Loucy (cell line): ENCODE measurements at regions not wholly inside any gene's neighbourhood (a gene's known extent, or its start where the extent isn't known, plus 50 kb on each side); places are given as distances from the start of the nearest gene placed in this dataset.

Source experiments
- H2AFZ ChIP-seq: fragments of 200-600 bp; sonication (generic); 2 replicates; pipeline ENCODE4 v1.6.0; 2016; ENCODE audit warnings: antibody characterized with exemption, mild to moderate bottlenecking, low read length, moderate library complexity
- H3F3A ChIP-seq: fragments of 200-600 bp; 2 replicates; pipeline ENCODE4 v1.6.0; 2016; ENCODE audit warnings: antibody characterized with exemption, low read depth, mild to moderate bottlenecking
- H3K27me3 ChIP-seq: fragments of 200-600 bp; sonication (generic); 2 replicates; pipeline ENCODE4 v1.6.1; 2014; ENCODE audit warnings: low read length, mild to moderate bottlenecking; ENCODE audit not compliant: insufficient read depth, poor library complexity, severe bottlenecking
- H3K36me3 ChIP-seq: fragments of 200-600 bp; sonication (generic); 2 replicates; pipeline ENCODE4 v1.6.1; 2016; ENCODE audit warnings: low read length; ENCODE audit not compliant: insufficient read depth
- H3K4me1 ChIP-seq: fragments of 200-600 bp; sonication (generic); 2 replicates; pipeline ENCODE4 v1.5.1; 2014; ENCODE audit warnings: low read length, mild to moderate bottlenecking; ENCODE audit not compliant: insufficient read depth, poor library complexity, severe bottlenecking
- H3K4me2 ChIP-seq: fragments of 200-600 bp; sonication (generic); 2 replicates; pipeline ENCODE4 v1.6.0; 2014; ENCODE audit warnings: antibody characterized with exemption, low read length, low read depth, mild to moderate bottlenecking; ENCODE audit not compliant: poor library complexity, severe bottlenecking
- H3K4me3 ChIP-seq: fragments of 200-600 bp; sonication (generic); 2 replicates; pipeline ENCODE4 v1.5.1; 2014; ENCODE audit warnings: low read length, mild to moderate bottlenecking, mixed read lengths; ENCODE audit not compliant: poor library complexity, severe bottlenecking
- H3K79me2 ChIP-seq: fragments of 200-600 bp; sonication (generic); 2 replicates; pipeline ENCODE4 v1.6.1; 2014; ENCODE audit warnings: low read length; ENCODE audit not compliant: insufficient read depth
- H3K9ac ChIP-seq: fragments of 200-600 bp; sonication (generic); 2 replicates; pipeline ENCODE4 v1.6.0; 2014; ENCODE audit warnings: mild to moderate bottlenecking, low read depth, low read length, moderate library complexity; ENCODE audit not compliant: poor library complexity, severe bottlenecking
- H3K9me2 ChIP-seq: fragments of 200-600 bp; sonication (generic); replicated peaks from 2 replicates; pipeline ENCODE4 v1.6.1; 2016; ENCODE audit warnings: low read depth, low read length, mixed read lengths
- H3K9me3 ChIP-seq: fragments of 200-600 bp; sonication (generic); 2 replicates; pipeline ENCODE4 v1.6.1; 2014; ENCODE audit warnings: mild to moderate bottlenecking, antibody characterized with exemption, low read length, low read depth; ENCODE audit not compliant: insufficient read depth
- H4K20me1 ChIP-seq: fragments of 200-600 bp; sonication (generic); 2 replicates; pipeline ENCODE4 v1.6.0; 2014; ENCODE audit warnings: antibody characterized with exemption, low read length, mild to moderate bottlenecking; ENCODE audit not compliant: insufficient read depth, poor library complexity, severe bottlenecking
- EZH2phosphoT487 ChIP-seq: fragments of 200-600 bp; IDR thresholded peaks from 2 replicates; pipeline ENCODE4 v1.6.1; 2018; ENCODE audit warnings: antibody characterized with exemption, mild to moderate bottlenecking, moderate library complexity, borderline replicate concordance
- TF ChIP-seq, protein P1 (sequence below): fragments of 200-600 bp; sonication (generic); conservative IDR thresholded peaks from 2 replicates; pipeline ENCODE4 v1.5.1; 2014; ENCODE audit warnings: mild to moderate bottlenecking, antibody characterized with exemption, low read length

- no peaks in the 10 kb centered on the region for H3K4me1 ChIP-seq
- H3F3A ChIP-seq: no peaks in the 10 kb centered on the region
- H3K27me3 ChIP-seq: no peaks in the 10 kb centered on the region
- H3K4me2 ChIP-seq: no peak overlapping the region
- no peaks in the 10 kb centered on the region for H3K79me2 ChIP-seq
- no peaks in the 10 kb centered on the region; the same call in 1 of the 2 replicates for H3K9me3 ChIP-seq
- H4K20me1 ChIP-seq: no peaks in the 10 kb centered on the region
- no peaks in the 10 kb centered on the region for H3K36me3 ChIP-seq
- no peak overlapping the region for H3K9ac ChIP-seq
- no peak for TF ChIP-seq EZH2phosphoT487
- TF ChIP-seq, protein P1, sequence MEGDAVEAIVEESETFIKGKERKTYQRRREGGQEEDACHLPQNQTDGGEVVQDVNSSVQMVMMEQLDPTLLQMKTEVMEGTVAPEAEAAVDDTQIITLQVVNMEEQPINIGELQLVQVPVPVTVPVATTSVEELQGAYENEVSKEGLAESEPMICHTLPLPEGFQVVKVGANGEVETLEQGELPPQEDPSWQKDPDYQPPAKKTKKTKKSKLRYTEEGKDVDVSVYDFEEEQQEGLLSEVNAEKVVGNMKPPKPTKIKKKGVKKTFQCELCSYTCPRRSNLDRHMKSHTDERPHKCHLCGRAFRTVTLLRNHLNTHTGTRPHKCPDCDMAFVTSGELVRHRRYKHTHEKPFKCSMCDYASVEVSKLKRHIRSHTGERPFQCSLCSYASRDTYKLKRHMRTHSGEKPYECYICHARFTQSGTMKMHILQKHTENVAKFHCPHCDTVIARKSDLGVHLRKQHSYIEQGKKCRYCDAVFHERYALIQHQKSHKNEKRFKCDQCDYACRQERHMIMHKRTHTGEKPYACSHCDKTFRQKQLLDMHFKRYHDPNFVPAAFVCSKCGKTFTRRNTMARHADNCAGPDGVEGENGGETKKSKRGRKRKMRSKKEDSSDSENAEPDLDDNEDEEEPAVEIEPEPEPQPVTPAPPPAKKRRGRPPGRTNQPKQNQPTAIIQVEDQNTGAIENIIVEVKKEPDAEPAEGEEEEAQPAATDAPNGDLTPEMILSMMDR: no peak
- no peaks in the 10 kb centered on the region for H3K9me2 ChIP-seq
- H2AFZ ChIP-seq: no peak overlapping the region
- no peak overlapping the region for H3K4me3 ChIP-seq
These were observed 337.4 kb downstream of the NUAK1 start for GRCh38 chr12:105801351-105801750.

DNA sequence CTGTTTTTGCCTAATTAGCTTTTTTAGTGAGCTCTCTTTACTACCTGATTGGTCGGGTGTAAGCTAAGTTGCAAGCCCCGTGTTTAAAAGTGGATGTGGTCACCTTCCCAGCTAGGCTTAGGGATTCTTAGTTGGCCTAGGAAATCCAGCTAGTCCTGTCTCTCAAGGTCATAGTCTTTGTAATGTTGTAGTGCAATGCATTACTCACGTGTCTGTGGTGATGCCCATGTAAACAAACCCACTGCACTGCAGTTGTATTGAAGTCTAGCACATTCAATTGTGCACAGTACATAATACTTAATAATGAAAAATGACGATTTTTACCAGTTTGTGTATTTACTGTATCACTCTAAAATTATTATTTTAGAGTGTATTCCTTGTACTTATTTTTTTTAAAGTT, 335.5 kb downstream of the NUAK1 start:
- TF ChIP-seq, protein P1: no peak
- TF ChIP-seq EZH2phosphoT487: no peak

DNA sequence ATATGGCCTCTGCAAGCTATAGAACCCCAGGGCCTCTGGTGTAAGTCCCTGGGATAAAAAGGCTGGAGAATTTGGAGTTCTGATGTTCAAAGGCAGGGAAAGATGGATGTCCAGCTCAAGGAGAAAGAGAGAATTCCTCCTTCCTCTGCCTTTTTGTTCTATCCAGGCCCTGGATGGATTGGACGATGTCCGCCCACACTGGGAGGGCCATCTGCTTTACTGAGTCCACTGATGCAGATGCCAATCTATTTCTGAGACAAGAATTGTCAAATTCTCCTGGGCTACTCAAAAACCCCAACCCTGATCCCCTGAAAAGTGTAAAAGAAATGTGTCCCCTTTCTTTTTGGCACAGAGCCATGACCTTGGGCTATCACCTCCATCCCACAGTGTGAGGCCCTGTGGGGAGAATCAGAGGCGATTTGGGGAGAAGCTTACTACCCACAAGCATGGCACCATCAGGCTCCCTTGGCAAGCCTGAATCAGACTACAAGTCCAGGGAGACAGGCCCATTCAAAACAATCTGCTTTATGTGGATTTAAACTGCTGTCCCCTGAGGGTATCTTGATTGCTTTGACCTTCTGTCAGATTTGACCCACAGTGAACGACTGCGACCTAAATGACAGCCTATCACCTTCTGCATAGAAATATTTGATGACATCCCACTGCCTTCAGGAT, 334.0 kb downstream of the NUAK1 start:
- no peaks in the 10 kb centered on the region for H3F3A ChIP-seq
- no peaks in the 10 kb centered on the region; the same call in 1 of the 2 replicates for H3K9me3 ChIP-seq
- no peaks in the 10 kb centered on the region for H3K79me2 ChIP-seq
- no peak overlapping the region for H3K4me2 ChIP-seq
- no peaks in the 10 kb centered on the region for H3K27me3 ChIP-seq
- H3K4me1 ChIP-seq: no peaks in the 10 kb centered on the region
- H4K20me1 ChIP-seq: no peaks in the 10 kb centered on the region
- H2AFZ ChIP-seq: no peak overlapping the region
- no peaks in the 10 kb centered on the region for H3K36me3 ChIP-seq
- no peaks in the 10 kb centered on the region for H3K9me2 ChIP-seq
- H3K9ac ChIP-seq: no peak overlapping the region
- TF ChIP-seq, protein P1: no peak
- H3K4me3 ChIP-seq: no peak overlapping the region

More for the DNA sequence above, 335.5 kb downstream of the NUAK1 start:
- Histone ChIP-seq H3K9me2 (no peaks in the 10 kb centered on the region), H3K9me3 (no peaks in the 10 kb centered on the region; the same call in 1 of the 2 replicates), H4K20me1 (no peaks in the 10 kb centered on the region), H3K4me2 (no peak overlapping the region), H3K4me3 (no peak overlapping the region), H3K9ac (no peak overlapping the region), H3K36me3 (no peaks in the 10 kb centered on the region), H3K79me2 (no peaks in the 10 kb centered on the region), H2AFZ (no peak overlapping the region), H3F3A (no peaks in the 10 kb centered on the region), H3K4me1 (no peaks in the 10 kb centered on the region), H3K27me3 (no peaks in the 10 kb centered on the region)
